T-helper 22 cell (primary cell): ENCODE measurements at regions not wholly inside any gene's neighbourhood (a gene's known extent, or its start where the extent isn't known, plus 50 kb on each side); places are given as distances from the start of the nearest gene placed in this dataset.

Experiments used
- DNase-seq: peaks from one replicate; pipeline ENCODE4 v3.0.0-alpha.2; 2020; ENCODE audit warnings: low read depth

DNA sequence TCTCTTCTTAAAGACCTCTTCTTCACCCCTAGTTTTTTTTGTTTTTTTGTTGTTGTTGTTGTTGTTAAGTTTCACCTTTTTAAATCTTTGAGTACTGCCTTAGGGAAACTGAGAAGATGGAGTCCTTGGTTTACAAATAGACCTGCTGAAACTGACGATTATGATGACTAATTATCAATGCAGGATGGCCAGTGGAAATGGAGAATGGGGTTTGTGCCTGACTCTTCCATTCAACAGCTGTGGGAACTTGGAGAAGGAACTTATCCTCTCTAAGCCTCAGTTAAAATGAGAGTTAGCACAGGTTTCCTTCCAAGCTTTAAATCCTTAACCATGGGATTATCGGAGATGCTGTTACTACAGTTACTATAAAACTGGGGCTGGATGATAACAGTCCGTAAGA is 66.7 kb upstream of the PNMA1 start:
- no peak for DNase-seq

GRCh38 chr14:73780391-73780790 is 66.2 kb upstream of the PNMA1 start:
- no peak for DNase-seq

GRCh38 chr14:73778736-73779135 is 64.6 kb upstream of the PNMA1 start:
- DNase-seq: no peak

DNA sequence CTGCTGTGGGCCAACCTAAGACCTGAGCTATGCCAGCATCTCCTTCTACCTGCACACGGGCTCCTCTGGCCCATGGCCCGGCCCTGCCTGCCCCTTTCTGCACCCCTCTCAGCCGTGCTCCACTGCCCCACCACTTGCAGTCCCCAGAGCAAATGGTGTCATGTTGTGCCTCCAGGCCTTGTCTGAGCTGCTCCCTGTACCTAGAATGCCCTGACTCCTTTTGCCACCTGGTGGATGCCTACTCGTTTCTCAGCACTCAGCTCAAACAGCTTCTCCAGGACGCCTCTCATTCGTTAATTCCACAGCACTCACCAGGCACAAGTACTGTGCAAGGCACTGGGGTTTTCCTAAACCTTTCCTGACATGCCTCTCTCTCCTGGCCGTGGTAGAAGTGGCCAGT is 63.2 kb upstream of the PNMA1 start:
- DNase-seq: no peak

GRCh38 chr14:73776194-73776537 is 62.0 kb upstream of the PNMA1 start:
- no peak for DNase-seq

- no peak for DNase-seq
Observed at GRCh38 chr14:73775339-73776193, 61.4 kb upstream of the PNMA1 start.

DNA sequence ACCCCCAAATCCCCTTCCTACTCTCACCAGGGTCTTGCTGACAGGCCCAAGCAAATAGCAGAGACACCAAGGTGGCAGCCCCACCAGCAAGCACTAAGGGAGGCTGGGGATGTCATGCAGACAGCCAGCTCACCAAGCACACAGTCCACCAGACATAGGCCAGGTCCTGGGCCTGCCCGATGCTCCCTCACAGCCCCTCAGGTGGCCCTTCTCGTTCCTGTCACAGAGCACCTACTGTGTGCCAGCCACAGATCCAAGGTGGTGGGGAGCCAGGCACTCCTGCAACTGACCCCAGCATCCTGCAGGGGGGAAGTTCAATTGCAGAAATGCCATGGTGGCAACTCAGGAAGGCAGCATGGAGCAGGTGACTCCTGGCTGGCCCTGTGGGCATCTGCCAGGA is 60.5 kb upstream of the PNMA1 start:
- no peak for DNase-seq

DNA sequence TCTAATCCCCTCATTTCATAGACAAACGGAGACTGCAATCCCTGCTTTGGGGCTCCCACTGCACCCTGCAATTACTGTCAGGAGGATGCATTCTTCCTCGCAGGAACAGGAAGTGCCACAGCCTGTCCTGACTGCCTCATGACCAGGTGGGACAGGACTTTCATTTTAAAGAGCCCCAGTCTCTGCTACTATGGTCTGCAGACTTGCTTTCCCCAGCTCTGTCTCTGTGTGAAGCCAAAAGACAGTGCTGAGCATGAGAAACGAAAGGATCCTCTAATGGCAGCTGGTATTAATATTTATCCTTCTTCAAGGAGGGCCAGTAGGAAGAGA is 60.0 kb upstream of the PNMA1 start:
- DNase-seq: no peak

DNA sequence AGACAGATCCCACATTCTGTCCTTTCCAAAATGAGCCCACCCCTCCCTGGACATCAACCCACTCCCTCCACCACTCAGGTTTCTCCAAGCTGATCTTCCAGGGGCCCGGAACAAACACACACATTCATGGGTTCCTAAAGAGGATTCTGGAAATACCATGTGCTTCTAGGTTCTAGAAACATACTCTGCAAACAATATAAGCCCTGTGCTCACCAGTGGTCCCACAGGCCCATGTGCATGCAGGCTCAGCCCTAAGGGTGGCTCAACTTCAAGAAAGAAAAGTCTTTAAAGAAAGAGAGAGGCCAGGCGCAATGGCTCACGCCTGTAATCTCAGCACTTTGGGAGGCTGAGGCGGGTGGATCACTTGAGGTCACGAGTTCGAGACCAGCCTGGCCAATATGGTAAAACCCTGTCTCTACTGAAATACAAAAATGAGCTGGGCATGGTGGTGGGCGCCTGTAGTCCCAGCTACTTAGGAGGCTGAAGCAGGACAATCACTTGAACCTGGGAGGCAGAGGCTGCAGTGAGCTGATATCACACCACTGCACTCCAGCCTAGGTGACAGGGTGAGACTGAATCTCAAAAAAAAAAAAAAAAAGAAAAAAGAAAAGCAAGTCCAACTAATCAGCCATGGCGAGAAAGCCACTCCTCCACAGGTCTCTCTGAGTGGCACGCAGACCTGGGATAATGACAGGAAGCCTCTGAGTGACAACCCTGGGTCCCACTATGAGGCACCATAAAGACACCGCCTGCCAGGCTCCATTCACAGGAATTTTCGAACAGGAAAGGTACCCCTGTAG is 59.5 kb upstream of the PNMA1 start:
- no peak for DNase-seq

DNA sequence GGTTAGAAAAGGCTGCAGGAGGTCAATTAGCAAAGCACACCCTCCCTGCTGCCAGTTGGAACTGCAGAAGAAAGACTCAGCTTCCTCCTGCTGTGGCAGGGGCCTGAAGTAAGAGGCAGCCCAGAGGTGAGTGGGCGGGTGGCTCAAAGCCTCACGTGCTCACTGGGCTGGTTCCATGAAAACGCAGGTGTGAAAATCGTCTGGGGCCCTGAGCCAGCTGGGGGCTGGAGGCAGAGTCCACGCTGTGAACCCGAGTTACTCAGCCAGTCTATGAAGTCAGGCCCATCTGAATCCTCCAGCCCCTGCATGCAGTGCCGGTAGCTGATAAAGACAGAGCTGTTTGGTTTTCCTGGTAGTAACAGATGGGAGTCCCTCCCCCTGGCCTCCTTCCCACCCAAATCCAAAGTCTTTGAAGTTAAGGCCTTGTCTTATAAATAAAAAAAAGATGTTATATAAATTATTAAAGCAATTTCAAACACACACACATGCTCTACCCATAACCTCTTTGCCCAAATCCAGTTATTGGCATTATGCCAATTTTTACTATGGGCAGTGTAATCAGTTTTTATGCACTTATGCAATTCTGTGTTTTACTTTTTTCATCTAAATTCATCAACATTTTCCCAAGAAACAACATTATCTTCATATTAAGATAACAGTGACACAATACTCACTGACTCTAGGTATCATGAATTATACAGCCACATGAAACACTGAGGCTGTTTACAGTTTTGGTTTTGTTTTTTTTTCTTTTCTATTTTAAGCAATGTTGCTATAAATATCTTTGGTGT is 57.9 kb upstream of the PNMA1 start:
- DNase-seq: no peak

- DNase-seq: no peak
Observed at GRCh38 chr14:73770977-73771847, 57.0 kb upstream of the PNMA1 start.

DNA sequence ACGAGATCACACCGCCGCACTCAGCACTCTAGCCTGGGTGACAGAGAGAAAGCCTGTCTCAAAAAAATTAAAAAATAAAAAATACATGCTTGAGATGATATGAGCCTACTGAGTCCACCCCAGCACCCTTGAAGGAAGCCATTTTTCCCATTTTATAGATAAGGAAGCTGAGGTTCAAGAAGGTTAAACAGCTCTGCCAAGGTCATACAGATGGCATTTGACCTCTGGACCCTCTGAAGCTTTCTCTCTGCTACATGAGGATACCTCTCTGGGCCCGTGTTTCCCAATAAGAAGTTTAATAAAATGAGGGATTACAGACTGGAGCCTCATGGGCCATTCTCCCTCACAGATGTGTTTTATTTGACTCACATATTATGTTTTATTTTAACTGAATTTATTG is 53.9 kb upstream of the PNMA1 start:
- no peak for DNase-seq

GRCh38 chr14:73764406-73765280 is 50.5 kb upstream of the PNMA1 start:
- no peak for DNase-seq
